ENCODE measurements at regions not wholly inside any gene's neighbourhood (a gene's known extent, or its start where the extent isn't known, plus 50 kb on each side); places are given as distances from the start of the nearest gene placed in this dataset.

DNA sequence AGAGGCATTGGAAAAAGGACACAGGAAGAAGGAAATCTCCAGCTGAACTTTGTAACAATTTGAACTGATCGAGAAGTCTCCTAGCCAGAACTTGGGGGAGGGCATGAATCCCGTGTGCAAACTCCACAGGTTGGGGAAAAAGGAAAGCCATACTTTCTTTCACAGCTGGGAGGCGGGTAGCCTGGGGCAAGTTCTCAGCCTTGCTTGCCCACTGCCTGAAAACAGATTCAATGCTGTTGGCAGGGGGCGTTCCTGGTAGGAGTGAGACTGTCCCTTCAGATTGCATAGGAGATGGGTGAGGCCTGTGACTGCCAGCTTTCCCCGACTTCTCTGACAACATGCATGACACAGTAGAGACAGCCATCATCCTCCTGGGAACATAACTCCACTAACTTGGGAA lies 289.1 kb upstream of the PHF14 start:
- no peak for DNase-seq
- TF ChIP-seq POLR2A (IDR thresholded peaks at IDR 0.05; ENCODE audit: low read length), result no peak

DNA sequence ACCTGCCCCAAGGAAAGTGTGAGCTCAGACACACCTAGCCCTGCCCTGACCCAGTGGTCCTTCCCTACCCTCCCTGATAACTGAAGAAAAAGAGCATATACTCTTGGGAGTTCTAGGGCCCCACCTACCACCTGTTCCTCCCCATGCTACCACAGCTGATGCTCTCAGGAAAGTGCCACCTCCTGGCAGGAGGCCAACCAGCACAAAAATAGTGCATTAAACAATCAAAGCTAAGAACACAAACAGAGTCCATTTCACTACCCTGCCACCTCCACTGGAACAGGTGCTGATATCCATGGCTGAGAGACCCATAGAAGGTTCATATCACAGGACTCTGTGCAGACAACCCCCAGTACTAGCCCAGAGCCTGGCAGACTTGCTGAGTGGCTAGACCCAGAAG lies 288.6 kb upstream of the PHF14 start:
- no peak for TF ChIP-seq GATA1 (IDR thresholded peaks at IDR 0.05; ENCODE audit: low read depth, low read length)
- TF ChIP-seq POLR2A (IDR thresholded peaks at IDR 0.05; ENCODE audit: low read length), result no peak
- DNase-seq, result no peak

GRCh38 chr7:10688544-10688943 lies 285.1 kb upstream of the PHF14 start:
- no peak for DNase-seq
- TF ChIP-seq GATA1 (IDR thresholded peaks at IDR 0.05; ENCODE audit: low read depth, low read length) (no peak), POLR2A (IDR thresholded peaks at IDR 0.05; ENCODE audit: low read length) (no peak)

DNA sequence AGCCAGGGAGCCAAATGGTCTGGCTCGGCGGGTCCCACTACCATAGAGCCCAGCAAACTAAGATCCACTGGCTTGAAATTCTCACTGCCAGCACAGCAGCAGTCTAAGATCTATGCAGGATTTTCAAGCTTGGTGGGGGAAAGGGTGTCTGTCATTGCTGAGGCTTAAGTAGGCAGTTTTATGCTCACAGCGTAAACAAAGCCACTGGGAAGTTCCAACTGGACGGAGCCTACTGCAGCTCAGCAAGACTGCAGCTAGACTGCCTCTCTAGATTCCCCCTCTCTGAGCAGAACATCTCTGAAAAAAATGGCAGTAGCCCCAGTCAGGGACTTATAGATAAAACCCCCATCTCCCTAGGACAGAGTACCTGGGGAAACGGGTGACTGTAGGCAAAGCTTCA lies 277.6 kb upstream of the PHF14 start:
- TF ChIP-seq GATA1 (IDR thresholded peaks at IDR 0.05; ENCODE audit: low read depth, low read length), result no peak
- no peak for TF ChIP-seq POLR2A (IDR thresholded peaks at IDR 0.05; ENCODE audit: low read length)
- no peak for DNase-seq

DNA sequence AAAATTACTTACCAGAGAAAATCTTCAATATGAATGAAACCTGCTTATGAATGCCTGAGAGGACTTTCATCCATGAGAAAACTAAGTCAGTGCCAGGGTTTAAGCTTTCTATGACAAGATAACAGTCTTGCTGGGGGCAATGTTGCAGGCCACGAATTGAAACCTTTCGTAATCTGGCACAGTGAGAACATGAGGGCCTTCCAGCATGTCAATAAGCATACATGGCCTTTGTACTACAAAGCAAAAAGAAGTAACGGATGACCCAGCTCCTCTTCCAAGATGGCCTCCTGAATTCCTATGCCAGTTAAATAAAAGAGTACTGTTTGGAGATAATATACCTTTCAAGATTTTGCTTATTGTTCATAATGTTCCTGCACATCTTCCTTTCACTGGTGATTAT lies 270.6 kb upstream of the PHF14 start:
- no peak for DNase-seq
- TF ChIP-seq POLR2A (IDR thresholded peaks at IDR 0.05; ENCODE audit: low read length), result no peak
- no peak for TF ChIP-seq GATA1 (IDR thresholded peaks at IDR 0.05; ENCODE audit: low read depth, low read length)

- no peak for DNase-seq
- TF ChIP-seq GATA1 (IDR thresholded peaks at IDR 0.05; ENCODE audit: low read depth, low read length) (no peak), POLR2A (IDR thresholded peaks at IDR 0.05; ENCODE audit: low read length) (no peak)
Observed at GRCh38 chr7:10703981-10704380, 269.7 kb upstream of the PHF14 start.

GRCh38 chr7:10704653-10705052 lies 269.0 kb upstream of the PHF14 start:
- no peak for DNase-seq
- TF ChIP-seq POLR2A (IDR thresholded peaks at IDR 0.05; ENCODE audit: low read length) (no peak), GATA1 (IDR thresholded peaks at IDR 0.05; ENCODE audit: low read depth, low read length) (no peak)

GRCh38 chr7:10706875-10707493 lies 266.7 kb upstream of the PHF14 start:
- TF ChIP-seq POLR2A (IDR thresholded peaks at IDR 0.05; ENCODE audit: low read length), result no peak
- TF ChIP-seq GATA1 (IDR thresholded peaks at IDR 0.05; ENCODE audit: low read depth, low read length), result no peak
- no peak for DNase-seq

- DNase-seq, result no peak
Observed at GRCh38 chr7:10707519-10707918, 266.2 kb upstream of the PHF14 start.

DNA sequence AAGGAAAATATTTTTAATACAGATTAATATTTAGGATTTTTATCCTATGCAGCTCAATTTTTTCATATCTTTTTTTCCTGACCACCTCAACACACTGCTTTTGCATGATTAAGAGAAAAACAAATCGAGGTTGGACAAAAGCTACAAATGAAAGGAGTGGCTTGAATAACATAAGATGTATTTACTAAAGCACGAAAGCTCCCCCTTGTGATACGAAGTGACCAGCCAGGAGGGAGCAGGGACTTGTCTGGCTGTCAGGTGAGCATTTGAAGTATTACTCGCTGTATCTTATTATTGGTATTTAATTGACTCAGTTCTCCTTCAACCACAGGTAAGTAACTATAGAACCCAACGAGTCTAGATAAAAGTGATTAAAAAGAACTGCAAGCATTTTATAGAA lies 265.2 kb upstream of the PHF14 start:
- DNase-seq, result peak; percentile 44 to 50
- no peak for TF ChIP-seq GATA1 (IDR thresholded peaks at IDR 0.05; ENCODE audit: low read depth, low read length)
- no peak for TF ChIP-seq POLR2A (IDR thresholded peaks at IDR 0.05; ENCODE audit: low read length)

More at GRCh38 chr7:10707519-10707918, 266.2 kb upstream of the PHF14 start:
- TF ChIP-seq GATA1 (IDR thresholded peaks at IDR 0.05; ENCODE audit: low read depth, low read length) (no peak), POLR2A (IDR thresholded peaks at IDR 0.05; ENCODE audit: low read length) (no peak)

- no peak for TF ChIP-seq GATA1 (IDR thresholded peaks at IDR 0.05; ENCODE audit: low read depth, low read length)
- TF ChIP-seq POLR2A (IDR thresholded peaks at IDR 0.05; ENCODE audit: low read length), result no peak
- DNase-seq, result no peak
Observed at GRCh38 chr7:10718768-10719167, 254.9 kb upstream of the PHF14 start.

DNA sequence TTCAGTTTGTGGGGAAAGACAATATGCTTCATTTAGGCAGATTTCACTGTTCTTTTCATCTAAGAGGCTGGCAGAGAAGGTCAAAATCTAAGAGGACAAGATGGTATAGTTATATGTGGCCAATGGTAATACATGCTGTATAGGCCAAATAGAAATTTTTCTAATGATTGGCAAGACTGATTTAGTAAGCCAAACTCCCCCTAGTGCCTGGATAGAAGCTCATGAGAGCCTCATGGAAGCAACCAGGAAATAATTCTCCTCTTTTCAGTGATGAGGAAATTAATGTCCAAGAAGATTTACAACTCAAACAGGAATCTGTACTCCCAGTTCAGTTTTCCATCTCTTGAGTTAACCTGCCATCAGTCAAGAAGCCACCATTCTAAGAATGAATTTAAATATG lies 253.6 kb upstream of the PHF14 start:
- TF ChIP-seq POLR2A (IDR thresholded peaks at IDR 0.05; ENCODE audit: low read length) (no peak), GATA1 (IDR thresholded peaks at IDR 0.05; ENCODE audit: low read depth, low read length) (no peak)
- DNase-seq, result no peak

DNA sequence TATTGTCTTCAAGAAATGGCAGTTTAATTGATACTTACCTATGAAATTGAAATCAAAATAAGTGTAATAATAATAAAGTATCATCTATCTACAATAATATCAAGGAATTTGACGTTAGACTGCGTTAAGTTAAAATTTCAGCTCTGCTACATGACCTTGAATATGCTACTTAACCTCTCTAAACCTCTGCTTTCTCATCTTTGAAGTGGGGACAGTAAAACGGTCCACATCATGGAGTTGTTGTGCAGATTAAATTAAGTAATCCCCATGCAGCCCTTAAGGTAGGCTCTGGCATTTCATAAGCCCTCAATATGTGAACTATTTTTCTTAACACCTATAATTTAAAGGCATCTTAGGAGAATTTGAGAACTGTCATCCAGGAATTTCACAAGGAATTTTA lies 252.4 kb upstream of the PHF14 start:
- no peak for DNase-seq
- no peak for TF ChIP-seq POLR2A (IDR thresholded peaks at IDR 0.05; ENCODE audit: low read length)
- no peak for TF ChIP-seq GATA1 (IDR thresholded peaks at IDR 0.05; ENCODE audit: low read depth, low read length)

DNA sequence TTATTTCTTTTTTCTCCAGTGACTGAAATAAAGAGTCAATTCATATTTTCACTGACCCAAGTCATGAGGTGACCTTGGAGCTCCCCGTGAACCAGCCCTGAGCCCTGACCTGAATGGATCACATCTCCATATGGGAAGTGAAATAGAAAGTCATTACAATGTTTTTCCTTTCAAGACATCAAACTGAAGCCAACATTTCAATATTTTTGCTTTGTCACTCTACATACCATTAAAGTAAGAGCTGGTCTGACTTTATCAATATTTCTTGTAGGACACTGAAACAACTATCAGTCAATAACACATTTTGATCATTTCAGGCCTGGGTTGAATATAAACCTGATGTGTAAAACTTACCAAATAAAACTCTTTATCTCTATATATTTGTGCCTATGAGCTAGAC lies 249.8 kb upstream of the PHF14 start:
- peak; percentile 31 to 53 for DNase-seq
- no peak for TF ChIP-seq POLR2A (IDR thresholded peaks at IDR 0.05; ENCODE audit: low read length)
- no peak for TF ChIP-seq GATA1 (IDR thresholded peaks at IDR 0.05; ENCODE audit: low read depth, low read length)

DNA sequence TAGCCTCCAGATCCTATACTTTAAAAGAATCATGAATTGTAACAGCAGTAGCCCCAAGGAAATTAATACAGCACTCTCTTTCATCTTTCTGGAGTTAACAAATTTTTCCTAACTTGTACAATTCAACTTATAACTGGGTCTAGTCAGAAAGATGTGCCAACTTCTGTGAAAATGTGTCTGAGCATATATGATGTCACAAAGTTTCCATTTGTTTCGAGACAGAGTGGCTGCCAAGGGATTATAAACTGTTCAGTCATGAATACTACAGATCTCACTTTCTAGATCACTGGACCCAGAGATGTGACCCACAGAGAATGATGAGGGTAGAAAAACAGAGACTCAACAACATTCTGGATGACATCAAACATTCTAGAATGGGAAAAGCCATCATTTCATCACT lies 249.2 kb upstream of the PHF14 start:
- TF ChIP-seq GATA1 (IDR thresholded peaks at IDR 0.05; ENCODE audit: low read depth, low read length) (no peak), POLR2A (IDR thresholded peaks at IDR 0.05; ENCODE audit: low read length) (no peak)
- DNase-seq, result peak; percentile 3 to 34

DNA sequence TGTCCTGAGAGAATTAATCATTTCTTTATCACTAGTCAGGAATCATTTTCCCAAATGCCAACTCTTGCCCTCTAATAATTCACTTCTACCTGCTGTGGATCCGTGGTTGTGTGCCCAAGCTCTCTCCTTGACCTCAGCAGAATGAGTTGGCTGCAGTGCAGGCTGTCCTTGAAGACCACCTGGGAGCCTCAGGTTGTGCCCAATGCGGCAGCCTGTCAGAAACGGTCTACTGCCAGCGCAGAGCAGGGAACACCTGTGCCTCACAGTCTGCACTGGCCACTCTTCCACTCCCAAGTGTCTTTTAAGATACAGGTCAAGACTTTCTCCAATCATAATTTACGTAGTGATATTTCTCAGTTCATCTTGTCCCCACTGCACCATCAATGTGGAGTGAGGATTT lies 246.0 kb upstream of the PHF14 start:
- TF ChIP-seq POLR2A (IDR thresholded peaks at IDR 0.05; ENCODE audit: low read length) (no peak), GATA1 (IDR thresholded peaks at IDR 0.05; ENCODE audit: low read depth, low read length) (no peak)
- no peak for DNase-seq

Data from erythroblast (primary cell).